Bone marrow (tissue), 2 donors: ENCODE measurements at regions not wholly inside any gene's neighbourhood (a gene's known extent, or its start where the extent isn't known, plus 50 kb on each side); places are given as distances from the start of the nearest gene placed in this dataset.

Experiments
- DNase-seq, 2 donors: peaks; one replicate each; lab custom pipeline; 2025; lab: John Stamatoyannopoulos, UW

DNA sequence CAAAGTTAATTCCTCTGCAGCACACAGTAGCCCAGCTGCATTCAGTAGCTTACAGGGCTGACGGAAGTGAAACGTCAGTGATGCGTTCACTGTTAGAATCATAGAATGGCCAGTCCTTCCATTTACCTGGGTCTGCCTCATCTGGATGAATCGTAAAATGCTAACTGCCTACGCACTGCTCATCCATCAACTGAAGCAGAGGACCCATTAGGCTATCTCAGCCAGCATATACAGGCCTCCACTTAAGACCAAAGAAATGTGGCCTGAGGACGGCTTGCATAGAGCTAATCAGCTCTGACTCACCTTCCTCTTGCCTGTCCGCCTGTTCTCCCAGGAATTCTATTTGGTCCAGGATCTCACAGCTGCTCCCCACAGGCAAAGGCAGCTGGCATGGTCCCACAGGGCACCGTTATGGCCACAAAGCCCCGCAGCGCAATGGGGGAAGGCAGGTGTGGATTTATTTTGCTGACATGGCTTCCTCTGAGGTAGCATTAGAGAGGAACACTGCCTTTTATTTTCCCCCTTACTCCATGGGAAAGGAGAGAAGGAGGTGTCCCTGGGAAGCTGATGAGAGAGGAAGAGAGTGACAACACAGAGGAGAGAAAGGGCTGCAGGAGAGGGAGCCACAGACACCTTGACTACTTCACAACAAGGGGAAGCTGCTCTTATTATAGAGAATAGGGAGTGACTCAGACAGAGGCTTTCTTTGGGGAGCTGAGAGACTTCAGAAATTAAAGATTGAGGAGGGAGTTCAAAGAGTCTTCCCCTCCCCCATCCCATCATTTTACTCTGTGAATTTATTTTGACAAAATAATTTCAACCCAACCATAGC is 177.6 kb downstream of the HHIPL2 start:
- DNase-seq, result no peak

DNA sequence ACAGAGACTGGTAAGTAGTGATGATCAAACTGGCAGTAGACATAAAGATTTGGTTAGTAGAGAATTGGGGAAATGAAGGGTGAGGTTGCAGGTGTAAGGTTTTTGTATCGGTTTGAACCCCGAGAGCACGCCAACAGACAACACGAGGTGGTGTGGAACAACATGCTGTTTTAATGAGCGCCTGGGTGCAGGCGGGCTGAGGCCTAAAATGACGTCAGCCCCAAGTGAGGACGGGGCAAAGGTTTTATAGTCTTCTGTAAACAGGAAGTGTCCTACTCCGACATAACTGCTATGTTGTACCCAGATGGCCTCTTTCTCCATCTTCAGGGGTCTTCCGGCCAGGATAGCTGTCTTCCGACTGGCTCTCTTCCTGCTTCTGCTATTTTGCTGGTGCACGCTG is 178.8 kb downstream of the HHIPL2 start:
- no peak for DNase-seq

DNA sequence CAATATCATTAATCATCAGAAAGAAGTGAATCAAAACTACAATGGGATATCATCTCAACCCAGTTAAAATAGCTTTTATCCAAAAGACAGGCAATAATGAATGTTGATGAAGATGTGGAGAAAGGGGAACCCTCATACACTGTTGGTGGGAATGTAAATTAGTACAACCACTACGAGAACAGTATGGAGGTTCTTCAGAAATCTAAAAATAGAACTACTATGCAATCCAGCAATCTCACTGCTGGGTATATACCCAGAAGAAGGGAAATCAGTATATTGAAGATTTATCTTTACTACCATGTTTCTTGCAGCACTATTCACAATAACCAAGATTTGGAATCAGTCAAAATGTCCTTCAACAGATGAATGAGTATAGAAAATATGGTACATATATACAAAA is 189.8 kb downstream of the HHIPL2 start:
- no peak for DNase-seq

DNA sequence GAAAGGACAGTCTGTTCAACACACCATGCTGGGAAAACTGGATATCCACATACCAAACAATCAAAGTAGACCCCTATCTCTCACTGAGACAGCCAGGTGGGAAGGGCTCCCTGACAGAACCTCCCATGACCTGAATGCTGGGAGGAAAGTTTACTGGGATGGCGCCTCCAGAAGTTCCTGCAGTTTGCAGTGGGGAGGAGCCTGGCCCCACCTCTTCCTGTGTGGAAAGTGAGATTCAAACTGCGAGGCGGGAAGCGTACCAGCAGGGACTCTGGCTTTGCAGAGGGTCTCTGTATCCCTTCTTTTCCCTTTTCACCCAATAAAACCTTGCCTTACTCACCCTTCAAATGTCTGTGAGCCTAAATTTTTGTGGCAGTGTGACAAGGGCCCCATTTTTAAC is 190.7 kb downstream of the HHIPL2 start:
- DNase-seq, result no peak

DNA sequence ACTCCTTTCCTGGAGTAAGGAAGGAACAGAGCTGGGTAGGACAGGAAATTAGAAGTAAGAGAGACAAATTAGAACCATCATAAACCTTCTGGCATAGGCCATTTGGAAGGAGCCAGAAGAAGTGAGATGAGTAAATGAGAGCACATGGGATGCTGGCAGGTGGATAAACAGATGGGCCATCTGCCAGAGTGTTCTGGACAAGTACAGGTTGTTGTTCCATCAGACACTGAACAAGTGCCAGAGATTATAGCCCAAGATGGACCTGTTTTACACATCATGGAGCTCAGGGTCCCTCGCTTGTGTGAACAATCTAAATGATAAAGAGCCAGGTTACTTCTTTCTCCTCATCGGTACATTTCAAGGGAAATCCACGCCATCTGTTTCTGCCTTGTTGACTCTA is 200.3 kb downstream of the HHIPL2 start:
- no peak for DNase-seq

DNA sequence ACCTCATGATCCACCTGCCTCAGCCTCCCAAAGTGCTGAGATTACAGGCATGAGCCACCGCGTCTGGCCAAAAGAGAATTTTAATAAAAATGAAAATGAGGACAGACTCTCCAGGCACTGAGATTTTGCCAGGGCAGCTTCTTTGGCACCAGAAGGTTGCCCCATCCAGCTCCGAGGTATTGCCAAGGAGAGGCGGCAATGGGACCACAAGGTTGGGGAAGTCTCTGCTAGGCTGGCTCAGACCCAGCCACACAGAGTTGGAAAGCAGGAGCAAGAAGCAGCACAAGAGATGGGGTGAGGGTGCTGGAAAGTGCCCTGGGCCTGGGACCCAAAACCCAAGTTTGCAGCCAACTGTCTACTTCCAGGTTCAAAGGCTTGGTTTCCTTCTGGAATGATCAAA is 200.9 kb downstream of the HHIPL2 start:
- DNase-seq, result no peak

DNA sequence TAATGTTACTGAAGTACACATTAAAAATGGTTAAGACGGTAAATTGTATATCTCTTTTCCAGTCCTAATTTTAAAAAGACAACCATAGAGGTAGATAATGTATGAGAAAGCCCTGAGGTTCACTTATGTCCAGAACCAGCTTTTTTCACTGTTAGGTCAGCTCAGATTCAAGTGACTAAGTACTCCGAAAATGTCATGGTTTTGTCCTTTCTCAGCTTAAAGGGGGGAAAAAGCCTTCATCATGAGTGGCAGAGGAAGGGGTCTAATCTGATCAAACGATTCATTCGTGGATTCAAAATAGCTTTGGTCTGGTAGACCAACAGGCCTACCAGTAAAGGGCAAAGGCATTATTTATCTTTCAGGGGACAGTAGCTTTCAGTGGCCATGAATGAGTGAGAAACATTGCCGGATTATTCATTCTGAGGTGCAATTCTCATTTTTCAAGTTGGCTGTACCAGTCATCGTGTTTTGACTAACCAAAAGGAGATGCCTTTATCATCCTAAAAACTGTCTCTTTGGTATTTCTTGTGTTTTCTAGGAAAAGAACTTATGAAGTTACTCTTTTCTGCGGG is 208.4 kb downstream of the HHIPL2 start:
- DNase-seq, result no peak

DNA sequence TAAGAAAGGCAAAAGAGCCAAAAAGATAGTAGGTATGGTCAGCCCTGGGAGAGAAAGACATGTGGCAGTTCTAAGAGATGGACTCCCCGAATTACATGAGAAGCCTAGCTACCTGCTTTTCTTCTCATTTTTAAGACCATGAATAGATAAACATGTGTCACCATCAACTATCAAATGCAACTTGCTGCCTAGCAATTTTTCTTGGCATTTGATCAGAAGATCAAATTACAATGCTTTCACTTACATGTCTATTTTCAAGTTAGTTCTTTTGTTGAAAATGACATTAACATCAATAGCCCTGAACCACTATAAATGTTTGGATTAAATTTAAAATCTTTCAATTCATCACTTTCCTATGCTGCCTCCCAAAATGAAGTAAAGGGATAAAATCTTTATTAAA is 212.3 kb downstream of the HHIPL2 start:
- DNase-seq, result no peak

DNA sequence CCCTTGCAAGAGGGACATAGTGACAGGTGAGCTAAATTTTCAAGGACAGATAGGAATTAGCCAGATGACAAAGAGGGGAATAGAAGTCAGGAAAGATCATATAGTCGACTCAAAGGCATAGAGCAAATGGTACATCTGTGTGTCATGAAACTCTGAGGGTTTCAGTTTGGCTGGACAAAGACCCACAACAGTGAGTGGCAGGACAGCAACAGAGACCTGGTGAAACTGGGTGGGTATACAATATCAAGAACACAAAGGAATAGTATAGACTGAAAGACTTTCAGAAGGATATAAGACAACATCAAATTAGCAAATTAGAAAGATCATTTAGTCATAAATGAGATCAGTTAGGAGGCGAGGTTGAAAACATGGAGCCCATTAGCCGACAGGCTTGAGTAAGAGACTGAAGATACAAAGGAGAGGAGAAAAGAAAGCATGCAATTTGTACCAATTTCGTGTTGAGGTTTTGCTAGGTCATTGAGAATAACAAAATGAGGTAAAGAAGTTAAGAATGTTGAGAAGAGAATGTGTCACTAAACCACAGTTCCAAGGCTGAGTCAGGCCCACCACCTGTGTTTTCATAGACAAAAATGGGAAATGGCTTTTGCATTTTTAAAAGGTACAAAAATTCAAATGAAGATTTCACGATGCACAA is 213.8 kb downstream of the HHIPL2 start:
- no peak for DNase-seq

DNA sequence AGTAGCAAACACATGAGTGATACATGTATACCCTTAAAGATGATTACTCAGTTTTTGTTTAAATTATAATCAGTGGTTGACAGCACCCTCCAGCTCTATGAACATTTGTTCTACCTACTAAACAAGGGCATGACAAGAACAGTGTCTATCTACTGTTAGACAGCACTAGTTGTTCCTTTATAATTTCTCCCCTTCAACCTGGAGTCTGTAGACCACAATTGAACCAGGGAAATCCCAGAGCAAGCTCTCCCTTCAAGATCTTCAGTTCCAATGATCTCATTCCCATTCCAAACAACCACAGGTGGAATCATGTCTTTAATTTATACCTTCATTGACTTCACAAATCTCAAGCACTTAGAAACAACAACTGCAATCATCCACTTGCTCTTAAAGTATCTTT is 216.1 kb downstream of the HHIPL2 start:
- no peak for DNase-seq

DNA sequence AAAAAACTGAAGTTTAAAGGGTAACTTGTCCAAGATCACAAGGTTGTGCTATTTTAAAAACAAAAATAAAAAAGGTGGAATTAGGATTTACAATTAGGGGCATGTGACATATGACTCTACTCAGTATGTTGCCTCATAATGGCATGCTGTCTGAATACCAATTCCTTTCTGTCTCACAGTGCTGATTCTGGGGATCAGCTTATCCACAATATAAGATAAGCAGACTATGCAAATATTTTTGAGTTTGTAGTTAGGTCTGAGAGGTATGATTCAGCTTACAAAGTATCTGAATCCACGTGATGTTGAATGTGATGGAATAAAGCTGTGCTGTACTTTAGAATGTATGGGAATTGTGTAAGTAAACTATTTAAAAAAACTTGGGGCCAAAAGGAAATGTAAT is 216.6 kb downstream of the HHIPL2 start:
- DNase-seq, result no peak

DNA sequence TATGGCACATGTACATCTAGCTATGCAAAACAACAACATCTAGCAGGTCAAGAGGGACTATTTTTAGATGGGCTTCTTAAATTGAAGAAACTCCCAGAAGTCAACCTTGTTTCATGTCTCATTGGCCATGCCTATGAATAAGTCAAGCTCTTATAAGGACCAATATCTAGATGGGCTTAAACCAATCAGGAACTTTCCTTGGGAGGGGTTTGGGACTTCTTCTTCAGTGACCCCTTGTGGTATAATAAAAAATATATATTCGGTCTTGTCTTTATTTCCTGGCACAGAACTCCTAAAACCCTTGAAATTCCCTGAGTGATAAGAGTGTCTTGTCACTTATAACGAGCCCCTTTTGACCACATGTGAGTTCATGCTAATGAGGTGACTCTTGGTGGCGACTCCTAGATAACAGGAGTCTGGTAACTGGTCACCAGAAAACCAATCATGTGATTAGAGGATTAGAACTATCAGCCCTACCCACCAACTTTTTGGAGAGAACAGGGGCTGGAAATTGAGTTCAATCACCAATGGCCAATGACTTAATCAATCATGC is 218.3 kb downstream of the HHIPL2 start:
- DNase-seq, result no peak

DNA sequence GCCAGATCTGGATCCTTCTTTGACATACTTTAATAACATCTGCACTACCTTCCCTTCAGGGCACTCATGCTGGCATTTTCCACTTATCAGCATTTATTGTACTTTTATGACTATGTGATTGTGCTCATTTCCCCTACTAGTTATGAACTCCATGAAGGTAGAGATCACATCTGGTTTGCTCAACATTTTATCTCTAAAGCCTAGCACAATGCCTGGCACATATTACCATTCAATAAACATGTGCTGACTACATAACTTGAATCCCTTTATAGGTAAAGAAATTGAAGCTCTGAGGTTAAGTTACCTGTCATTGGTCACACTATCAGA is 221.2 kb downstream of the HHIPL2 start:
- DNase-seq, result no peak

DNA sequence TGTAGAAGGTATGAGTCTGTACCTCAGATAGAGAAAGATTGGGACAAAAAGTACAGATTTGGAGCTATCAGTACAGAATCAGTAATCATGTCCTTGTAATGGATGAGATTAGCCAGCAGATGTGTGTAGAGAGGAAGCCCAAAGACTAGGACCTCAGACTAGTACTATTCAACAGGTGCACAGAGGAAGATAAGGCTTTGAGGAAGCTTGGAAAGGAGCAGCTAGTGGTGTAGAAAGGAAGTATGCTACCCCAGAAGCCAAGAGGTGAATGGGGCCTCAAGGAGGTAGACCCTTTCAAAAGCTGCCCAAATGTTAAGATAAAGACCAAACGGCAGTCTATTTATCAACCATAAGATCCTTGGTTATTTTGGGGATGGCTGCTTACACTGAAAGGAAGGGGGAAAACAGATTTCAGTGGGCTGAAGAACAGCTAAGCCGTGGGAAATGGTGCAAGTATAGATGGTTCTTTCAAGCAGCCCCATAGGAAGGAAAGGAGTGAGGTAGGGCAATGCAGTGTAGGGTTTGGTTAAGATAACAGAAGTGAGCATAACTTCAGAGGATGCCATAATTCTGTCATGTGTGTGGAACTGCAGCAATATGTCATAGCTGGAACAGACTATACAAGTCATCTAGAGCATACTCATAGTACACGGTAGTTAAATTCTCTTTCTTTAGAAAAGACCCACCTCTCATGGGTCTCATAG is 221.7 kb downstream of the HHIPL2 start:
- no peak for DNase-seq

DNA sequence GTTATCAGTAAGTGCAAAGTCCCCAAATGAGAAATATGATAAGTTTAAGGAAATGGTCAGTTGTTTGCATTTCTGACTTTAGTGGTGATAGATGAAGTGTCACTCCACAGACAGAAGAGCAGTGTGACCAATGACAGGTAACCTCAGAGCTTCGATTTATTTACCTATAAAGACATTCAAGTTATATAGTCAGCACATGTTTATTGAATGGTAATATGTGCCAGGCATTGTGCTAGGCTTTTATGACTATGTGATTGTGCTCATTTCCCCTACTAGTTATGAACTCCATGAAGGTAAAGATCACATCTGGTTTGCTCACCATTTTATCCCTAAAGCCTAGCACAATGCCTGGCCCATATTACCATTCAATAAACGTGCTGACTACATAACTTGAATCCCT is 222.4 kb downstream of the HHIPL2 start:
- DNase-seq, result no peak

DNA sequence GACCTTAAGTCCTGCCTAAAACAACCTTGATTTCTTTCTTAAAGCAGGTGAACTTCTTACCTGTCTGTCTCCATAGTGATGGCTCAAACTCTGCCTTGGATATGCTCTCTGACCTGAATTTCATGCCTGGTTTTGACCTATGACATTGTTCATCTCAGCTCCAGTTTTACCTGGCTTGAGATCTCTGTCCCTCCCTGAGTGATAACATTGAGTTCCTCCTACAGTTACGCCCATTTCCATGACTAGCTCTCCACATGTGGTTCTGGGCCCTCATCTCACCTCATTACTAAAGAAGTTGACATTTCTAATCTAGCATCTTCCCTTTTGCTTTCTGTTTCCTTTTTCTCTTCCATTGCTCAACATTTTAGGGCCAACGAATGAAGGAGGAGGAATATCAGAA is 233.1 kb downstream of the HHIPL2 start:
- no peak for DNase-seq

DNA sequence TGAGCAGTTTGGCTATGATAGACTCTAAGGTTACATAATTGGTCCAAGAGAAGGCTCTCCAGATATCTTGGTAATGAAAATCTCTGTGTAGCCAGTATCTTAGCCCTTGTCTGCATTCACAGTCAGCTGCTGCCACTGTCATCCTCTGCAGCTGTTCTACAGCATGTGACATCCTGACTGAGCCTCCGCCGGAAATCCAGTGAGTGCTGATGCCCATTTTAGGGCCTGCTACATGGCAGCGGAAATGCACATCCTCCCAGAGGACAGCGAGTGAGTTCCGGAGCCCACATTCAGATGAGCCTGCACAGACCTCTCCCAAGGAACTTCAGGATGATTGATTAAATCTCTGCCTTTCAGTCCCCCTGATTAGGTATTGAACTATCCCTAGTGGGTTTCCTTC is 237.1 kb downstream of the HHIPL2 start:
- no peak for DNase-seq

DNA sequence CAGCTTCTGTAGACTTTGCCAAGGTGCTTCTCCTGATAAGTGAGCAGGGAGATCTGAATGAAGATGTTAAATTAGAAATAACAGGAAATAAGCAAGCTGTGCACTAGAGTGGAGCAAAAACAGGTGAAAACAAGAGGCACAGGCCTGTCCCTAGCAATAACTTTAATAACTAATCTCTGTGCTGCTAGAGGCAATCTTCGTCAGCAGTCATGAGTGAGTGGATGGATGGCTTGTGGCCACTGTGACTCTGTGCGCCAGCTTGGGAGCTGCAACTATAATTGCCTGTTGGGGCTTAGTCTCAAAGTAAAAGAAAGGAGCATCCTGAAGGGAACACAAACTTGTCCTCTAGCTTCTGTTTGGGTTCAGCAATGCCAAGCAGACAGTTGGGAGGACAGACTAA is 240.3 kb downstream of the HHIPL2 start:
- DNase-seq, result no peak

DNA sequence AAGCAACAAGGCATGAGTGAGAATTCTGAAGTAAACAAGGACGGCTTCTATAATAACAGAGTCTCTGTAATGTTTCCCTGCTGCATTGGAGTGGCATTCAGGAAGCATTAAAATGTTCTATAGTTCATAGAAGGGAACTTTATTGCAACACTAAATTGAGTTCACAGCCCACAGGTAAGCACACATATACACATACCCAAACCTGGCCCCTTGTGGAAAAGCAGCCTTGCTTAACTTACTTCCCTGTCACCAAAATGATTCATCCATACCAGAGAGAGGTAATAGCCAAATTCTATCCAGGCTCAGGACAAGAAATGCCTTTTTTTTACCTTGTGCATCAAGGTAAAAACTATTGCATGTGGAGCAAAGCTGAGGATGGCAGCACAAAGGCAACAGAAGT is 241.4 kb downstream of the HHIPL2 start:
- DNase-seq, result no peak

DNA sequence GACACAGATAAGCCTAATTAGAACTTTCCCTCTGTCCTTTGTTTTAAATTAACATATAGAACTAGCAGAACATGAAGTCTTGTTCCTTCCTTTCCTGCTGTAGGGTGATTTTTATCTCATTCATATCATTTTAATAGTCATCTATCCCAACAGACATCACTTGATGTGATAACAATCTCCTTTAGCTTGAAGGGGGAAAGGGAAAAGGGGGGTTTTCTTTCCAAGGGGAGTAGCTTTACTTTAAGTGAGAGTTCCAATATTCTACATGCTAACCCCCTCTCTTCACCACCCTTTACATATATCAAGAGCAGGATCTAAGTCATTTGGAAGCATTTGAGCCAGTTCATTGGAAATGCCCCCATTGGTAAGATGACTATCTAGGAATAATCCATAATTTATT is 241.9 kb downstream of the HHIPL2 start:
- no peak for DNase-seq

DNA sequence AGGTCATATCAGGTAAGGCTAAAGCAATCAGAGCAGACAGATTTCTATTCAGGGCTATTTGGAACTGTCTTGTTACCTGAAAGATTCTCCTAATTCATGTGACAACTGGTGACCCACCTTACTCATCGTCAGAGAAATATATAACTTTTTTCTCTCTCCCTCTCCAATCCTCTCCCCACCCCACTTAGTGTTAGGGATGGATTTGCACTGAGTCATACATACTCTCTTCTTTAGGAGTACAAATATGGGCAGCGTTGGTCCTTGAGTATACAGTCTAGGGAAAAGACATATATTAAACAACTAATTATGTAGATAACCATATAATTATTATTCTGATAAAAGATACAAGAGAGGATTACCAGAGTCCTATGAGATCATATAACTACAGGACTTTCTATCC is 246.3 kb downstream of the HHIPL2 start:
- DNase-seq, result no peak

DNA sequence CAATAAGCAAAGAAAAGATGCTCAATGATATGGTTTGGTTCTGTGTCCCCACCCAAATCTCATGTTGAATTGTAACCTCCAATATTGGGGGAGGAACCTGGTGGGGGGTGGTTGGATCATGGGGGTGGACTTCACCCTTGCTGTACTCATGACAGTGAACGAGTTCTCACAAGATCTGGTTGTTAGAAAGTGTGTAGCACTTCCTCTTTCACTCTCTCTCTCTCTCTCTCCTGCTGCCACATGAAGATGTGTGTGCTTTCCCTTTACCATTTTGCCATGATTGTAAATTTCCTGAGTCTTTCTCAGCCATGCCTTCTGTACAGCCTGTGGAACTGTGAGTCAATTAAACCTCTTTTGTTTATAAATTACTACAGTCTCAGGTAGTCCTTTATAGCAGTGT is 248.4 kb downstream of the HHIPL2 start:
- no peak for DNase-seq

DNA sequence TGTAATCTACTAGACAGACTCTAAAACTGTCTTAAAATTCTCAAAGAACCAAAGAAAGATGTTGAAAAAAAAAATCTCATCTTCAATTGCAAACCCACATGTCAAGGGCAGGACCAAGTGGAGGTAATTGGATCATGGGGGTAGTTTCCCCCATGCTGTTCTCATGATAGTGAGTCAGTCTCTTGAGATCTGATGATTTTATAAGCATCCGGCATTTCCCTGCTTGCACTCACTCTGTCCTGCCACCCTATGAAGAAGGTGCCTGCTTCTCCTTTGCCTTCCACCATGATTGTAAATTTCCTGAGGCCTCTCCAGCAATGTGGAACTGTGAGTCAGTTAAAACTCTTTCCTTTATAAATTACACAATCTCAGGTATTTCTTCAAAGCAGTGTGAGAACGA is 257.0 kb downstream of the HHIPL2 start:
- no peak for DNase-seq
